ENCODE measurements at regions not wholly inside any gene's neighbourhood (a gene's known extent, or its start where the extent isn't known, plus 50 kb on each side); places are given as distances from the start of the nearest gene placed in this dataset.

- TF ChIP-seq, protein P1, sequence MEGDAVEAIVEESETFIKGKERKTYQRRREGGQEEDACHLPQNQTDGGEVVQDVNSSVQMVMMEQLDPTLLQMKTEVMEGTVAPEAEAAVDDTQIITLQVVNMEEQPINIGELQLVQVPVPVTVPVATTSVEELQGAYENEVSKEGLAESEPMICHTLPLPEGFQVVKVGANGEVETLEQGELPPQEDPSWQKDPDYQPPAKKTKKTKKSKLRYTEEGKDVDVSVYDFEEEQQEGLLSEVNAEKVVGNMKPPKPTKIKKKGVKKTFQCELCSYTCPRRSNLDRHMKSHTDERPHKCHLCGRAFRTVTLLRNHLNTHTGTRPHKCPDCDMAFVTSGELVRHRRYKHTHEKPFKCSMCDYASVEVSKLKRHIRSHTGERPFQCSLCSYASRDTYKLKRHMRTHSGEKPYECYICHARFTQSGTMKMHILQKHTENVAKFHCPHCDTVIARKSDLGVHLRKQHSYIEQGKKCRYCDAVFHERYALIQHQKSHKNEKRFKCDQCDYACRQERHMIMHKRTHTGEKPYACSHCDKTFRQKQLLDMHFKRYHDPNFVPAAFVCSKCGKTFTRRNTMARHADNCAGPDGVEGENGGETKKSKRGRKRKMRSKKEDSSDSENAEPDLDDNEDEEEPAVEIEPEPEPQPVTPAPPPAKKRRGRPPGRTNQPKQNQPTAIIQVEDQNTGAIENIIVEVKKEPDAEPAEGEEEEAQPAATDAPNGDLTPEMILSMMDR (IDR thresholded peaks at IDR 0.05), result no peak
- no peak for TF ChIP-seq POLR2A (IDR thresholded peaks at IDR 0.05)
Measured at GRCh38 chr20:58097943-58098342, 130.5 kb downstream of the ANKRD60 start.
